GM21717 (cell line): ENCODE measurements at regions not wholly inside any gene's neighbourhood (a gene's known extent, or its start where the extent isn't known, plus 50 kb on each side); places are given as distances from the start of the nearest gene placed in this dataset.

Experiments used
- ATAC-seq: cut with Tn5 transposase; IDR thresholded peaks from one replicate; pipeline ENCODE4 v1.9.1; 2021; ENCODE audit warnings: mild to moderate bottlenecking, moderate library complexity; ENCODE audit not compliant: unreplicated experiment

DNA sequence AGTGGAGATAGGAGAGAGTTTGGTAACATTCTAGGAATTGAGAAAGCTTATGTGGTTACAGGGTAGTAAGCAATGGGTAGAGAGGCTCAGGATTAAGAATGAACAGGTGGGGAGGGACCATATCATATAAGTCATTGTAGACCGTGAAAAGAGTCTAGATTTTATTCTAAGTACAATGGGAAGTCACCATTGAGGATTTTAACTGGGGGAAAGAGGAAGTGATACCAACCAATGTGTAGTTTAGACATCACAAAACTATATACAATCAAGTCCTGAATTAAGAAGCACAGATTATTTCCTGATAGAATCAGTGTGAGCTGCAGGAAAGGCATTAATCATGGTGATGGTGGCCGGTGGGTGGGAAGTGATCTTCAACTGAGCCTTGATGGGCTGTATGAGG lies 178.3 kb upstream of the ZIC3 start:
- no peak for ATAC-seq

DNA sequence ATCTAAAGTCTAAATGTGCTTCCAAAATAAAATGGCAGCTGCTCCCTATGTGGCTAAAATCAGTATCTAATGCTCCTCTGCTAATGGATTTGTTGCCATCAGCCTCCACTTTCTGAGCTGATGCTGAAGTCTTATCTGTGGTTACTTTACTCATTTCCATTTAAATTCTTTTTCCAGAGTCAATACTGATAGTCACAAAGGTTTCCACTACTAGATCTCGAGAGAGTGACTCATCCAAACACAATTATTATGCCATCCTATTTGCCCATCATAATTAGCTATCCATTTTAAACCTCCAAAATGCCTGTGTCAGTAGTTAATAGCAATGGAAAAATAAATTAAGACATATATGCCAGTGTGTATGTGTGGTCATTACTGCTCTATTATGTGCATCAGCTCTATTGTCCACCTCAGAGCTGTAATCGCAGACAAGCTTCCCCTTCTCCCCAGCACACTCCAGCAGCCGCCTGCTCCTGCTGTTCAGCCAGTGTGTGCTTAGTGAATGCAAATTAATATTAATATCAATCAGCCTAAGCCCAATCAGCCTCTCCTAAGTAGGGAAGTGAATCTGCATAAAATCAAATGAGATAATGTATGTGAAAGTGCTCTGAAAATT lies 199.8 kb upstream of the ZIC3 start:
- ATAC-seq: no peak

DNA sequence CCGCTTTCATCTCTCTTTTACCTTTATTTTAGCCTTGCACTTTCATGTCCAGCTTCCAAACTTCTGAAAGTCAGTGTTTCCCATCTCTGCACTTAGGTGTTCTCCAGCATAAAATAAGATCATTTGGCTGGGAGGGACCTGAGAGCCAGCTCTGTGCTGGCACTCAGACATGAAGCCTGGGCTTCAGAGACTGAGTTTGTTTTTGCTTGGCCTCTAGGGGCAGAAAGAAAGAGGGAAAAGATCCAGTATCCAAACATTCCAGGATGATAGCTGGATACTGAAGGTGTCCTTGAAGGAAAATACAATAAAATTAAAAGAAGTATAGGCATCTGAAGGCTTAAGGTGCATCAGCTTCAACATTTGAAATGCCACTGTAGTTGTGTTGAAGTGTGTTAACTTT lies 202.4 kb upstream of the ZIC3 start:
- no peak for ATAC-seq

DNA sequence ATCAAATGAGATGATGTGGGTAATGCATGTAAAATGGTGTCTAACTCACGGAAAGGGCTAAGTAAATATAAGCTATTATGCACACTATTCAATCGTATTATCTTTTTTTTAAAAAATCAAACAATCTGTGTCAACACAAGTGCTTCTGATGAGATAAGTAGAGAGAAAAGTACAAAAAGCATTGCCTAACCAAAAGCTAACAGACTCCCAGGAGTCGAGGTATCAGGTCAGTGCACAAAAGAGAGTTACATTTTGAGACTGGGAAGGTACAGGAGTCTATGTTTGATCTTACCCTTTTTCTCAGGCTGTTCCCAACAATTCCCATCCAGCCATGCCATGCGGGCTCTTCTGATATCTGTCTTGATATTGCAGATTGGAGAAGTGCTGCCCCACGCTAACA lies 203.3 kb upstream of the ZIC3 start:
- no peak for ATAC-seq

DNA sequence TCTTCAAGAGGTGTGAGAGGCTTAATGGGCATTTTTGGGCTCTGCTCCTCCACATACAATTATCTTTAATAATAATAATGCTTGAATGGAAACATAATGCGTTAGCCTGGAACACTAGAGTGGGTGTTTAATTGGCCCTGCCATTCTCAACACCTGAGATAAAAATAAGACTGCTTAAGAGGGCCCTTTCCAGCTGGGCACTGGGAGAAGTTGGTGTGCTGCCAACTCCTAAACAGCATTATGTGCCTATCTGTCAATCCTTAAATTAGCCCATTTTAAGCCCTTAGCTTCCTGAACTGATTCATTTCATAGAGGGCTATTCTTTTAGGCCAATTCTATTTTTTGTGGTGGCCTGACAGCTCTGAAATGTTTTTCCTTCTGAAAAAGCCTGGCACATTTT lies 211.1 kb upstream of the ZIC3 start:
- ATAC-seq: no peak

DNA sequence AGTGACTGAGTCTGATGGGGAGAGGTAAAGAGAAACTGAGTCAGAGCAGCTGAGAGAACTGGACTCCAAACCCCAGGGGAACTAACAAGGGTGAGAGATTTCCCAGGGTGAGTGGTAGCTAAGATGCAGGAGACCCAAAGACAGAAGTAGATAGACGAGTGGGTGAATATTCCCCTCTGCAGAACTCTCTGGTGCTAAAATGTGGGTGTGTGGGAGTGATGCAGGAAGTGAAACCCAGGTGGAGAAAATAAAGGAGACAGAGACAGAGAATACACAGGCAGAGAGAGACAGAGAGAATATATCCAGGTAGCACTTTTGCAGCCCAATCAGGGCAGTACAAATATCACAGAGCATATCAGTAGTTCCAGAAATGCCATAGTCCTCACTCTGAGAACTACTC lies 212.5 kb upstream of the ZIC3 start:
- no peak for ATAC-seq

DNA sequence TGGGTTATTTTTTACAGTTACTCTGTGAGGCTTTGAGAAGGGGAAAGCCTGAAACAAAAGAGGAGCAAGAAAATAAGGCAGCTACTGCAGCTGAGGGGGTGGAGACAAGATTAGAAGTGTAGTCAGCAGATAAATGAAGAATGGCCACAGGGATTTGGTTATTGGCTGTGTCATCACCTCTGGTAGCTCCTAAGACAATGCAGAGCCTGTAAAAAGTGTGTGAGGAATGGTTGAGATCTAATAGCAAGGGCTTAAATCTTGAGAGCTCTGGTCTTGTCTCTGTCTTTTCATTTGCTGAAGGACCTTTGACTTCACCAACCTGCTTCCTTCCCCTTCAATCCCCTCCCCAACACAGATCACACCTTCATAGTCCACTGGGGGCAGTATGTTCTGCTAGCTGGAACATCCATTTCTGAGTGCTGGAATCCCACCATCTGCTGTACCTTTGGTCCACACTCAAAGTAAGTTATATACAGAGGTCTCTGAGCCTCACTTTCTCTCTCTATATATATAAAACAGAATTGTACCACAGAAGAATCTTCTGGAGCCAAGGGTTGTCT lies 213.7 kb upstream of the ZIC3 start:
- no peak for ATAC-seq

DNA sequence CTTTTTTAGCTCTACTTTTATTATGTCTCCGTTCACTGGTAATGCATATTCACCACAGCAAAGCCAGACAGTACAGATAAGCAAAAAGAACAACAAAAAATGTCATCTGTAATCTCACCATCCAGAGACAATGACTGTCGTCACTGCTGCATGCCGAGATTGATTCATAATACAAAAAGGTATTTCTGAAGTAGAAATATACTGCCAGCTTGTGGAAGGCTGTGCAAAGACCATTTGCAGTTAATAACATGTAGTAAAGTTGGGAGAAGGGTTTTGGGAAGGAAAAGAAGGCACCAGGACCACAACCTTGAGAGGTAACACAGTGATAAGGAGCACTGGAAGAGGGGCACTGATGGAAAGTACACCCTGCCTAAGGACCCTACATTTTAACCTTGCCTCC lies 223.0 kb upstream of the ZIC3 start:
- no peak for ATAC-seq

DNA sequence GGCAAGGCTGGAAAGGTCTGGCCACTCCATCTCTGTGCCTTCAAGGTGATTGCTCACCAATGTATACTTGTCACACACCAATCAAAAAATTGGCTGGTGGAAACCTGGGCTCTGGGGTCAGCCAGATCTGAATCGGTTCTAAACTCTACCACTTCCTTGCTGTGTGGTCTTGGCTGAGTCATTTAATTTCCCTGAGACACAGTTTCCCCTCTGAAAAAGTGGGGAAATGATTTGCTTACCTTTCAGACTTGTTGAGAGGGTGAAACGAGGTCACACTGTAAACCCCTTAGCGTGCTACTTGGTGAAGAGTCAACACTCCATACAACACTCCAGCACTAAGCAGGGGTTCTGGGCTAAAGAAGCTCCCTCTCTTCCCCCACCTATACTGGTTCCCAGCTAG lies 252.3 kb upstream of the ZIC3 start:
- ATAC-seq: no peak

DNA sequence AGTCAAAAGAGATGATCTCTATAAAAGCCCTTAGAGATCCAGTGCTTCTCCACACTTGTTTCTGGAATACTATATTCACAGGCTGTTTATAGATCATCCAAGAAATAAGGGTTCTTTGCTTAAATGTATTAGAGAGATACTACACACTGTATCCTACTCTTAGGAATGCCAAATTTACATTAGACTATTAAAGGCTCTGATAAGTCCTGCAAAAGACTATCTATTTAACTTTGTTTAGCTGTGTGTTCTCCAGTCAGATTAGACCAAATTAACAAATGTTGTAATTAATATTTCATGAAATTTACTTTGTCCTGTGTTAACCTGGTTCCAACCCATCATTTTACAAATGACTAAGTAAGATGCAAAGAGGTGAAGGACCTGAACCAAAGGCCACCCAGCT lies 260.5 kb upstream of the ZIC3 start:
- no peak for ATAC-seq

DNA sequence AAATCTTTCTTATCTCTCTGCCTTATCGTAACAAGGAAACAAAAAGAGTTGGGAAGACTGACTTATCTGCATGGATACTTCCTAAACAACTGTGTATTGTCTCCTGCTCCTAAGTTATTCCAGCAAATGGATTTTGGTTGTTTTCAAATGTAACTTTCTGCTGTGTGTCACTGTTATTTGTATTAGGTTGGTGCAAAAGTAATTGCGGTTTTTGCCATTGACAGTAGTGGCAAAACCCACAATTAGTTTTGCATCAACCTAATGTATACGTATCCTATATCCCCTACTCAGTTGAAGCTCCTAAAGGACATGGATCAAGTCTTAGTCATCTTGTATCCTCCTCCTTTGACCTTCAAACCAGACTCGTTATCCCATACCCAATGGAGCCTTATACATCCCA lies 263.4 kb upstream of the GPR101 start:
- ATAC-seq: no peak

DNA sequence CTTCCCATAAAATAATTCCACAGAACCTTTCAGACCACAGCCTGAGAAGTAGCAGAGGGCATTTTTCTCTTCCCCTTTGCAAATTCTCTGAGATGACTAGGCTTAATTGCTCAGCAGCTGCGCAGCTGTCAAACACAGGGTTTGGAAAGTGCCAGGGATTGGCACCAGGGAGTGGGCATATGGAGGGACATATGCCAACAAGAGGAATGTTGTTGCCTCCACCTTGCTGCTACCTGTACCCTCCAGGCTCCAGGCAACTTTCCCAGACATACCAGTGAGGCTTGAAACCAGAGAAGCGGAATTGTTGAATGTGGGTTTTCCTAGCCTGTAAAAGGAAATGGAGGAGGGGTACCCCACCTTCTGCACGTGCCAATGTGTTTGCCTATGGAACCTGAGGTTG lies 256.2 kb upstream of the GPR101 start:
- no peak for ATAC-seq

DNA sequence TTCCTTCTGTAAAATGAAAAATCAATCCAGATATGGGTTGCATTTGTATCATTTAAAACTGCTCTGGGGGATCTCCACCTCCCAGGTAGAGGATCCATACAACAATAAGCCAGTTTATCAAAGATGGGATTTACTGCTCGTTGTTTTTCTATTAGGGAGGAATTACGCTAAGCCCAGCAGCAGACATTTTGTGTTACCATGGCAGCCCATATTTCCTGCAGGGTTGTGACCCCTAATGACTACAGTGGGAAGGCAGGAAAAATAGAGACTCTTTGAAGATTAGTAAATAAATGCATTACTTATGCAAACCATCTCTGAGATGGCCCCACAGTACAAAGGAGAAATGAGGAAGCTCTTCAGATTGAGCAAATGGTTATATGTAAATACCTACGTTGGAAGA lies 253.4 kb upstream of the GPR101 start:
- no peak for ATAC-seq

DNA sequence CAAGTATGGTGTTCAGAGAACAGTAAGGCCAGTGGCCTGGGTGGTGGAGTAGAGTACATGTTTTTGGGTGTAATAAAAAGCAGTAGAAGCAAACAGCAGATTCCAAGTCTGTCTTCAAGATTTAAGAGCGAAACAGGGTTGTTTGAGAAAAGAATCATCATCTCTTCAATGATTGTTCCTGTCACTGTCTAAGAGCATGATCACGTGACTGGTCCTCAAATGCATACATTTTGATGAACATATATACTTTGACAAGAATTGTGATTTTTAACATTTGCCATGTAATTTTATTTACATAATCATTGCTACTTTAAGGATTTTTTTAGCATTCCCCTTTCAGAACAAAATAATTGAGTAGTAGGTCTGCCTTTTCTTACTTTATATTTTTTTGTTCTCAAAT lies 252.6 kb upstream of the GPR101 start:
- no peak for ATAC-seq

DNA sequence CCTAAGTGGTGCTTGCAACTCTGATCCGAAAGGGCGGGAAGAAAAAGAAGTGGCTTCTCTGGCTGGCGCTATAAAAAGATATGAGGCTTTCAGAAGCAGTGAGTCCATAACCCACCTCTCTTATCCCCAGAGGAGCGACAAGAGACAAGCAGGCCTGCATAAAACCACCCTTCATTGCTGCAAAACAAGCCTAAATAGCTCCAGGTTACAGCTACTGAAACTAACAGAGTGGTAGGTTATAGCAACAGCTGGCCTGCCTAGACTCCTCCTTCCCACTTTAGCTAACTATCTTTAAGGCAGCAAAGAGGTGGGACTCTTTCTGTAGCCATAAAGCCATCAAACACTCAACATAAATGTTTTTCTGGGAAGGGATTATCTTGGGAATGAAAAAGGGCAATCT lies 245.0 kb upstream of the GPR101 start:
- no peak for ATAC-seq

DNA sequence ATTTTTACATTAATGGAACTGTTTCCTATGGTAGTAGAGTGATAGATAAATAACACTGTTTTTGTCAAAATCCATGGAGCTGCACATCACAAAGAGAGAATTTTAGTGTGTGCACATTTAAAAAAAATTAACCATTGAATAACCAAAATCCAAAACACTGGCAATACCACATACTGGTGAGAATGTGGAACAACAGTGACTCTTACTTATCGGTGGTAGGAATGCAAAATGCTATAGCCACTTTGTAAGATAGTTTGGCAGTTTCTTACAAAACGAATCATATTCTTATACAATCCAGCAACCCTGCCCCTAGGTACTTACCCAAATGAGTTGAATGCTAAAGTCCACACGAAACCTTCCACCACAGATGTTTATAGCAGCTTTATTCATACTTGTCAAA lies 229.6 kb upstream of the GPR101 start:
- ATAC-seq: no peak

DNA sequence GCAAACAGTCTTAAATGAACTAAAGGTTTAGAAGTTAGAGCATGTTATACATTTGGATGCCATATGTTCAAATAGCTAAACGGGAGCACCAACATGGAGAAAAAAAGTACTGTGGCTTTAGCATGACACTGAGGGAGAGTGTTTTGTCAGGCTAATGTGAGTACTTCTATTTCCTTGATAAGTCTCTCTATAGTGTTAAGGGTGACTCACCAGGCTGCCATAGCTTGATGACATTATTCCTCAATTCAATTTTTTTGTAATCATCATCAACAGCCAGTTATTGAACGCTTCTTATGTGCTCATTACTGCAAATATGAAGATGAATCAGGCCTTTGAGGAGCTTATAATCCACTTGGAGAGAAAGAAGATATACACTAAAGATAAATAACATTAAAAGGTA lies 211.4 kb upstream of the GPR101 start:
- ATAC-seq: no peak

DNA sequence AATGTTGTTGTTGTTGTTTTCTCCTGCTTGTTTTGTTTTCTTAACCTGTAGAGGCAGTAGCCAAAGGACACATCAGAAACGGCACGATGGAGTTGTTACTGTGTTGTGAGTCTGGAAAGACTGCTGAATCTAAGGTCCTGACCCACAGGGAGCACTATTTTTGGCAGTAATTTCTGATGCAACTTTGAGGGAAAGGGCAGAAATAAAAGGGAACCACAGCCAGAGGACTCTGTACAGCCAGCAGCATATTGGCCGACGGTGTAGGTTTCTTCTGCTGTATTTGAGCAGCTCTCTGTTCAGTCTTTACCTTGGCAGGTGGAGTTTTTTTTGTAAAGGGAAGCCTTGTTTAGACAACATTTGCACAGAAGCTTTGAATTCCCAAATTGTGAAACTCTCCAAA lies 203.0 kb upstream of the GPR101 start:
- ATAC-seq: no peak

DNA sequence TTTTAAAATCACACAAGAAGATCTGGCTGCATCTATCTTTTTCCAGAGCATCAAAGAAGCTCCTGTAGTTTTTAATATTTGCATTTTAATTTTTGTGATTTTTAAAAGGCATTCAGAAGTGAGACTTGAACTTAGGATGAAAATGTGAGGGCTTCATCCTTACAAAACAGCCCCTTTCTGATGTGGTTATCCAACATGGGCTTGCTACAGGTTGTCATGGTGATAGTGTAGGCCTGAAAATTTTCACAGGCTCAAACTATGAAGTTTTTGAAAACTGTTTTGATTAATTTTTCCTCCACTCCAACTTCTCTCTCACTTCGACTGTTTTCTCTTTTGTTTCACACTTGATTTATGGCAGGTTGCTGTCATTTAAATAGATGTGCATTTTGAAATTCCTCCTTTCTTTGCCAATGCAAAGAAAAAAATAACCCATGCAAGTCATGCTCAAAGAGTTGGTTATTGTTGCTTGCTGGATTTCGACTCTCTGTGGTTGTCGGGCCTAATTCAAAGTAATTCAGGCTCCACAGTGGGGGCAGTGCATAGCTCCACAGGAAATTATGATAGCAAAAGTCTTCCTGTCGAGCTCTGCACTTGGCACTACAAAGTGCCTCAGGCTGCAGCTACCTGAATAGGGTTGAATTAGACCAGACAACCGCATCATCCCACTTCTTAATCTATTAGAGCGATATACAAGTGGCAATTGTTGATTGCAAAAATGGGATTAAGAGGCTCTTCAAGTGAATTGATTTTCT lies 201.0 kb upstream of the GPR101 start:
- ATAC-seq: no peak

DNA sequence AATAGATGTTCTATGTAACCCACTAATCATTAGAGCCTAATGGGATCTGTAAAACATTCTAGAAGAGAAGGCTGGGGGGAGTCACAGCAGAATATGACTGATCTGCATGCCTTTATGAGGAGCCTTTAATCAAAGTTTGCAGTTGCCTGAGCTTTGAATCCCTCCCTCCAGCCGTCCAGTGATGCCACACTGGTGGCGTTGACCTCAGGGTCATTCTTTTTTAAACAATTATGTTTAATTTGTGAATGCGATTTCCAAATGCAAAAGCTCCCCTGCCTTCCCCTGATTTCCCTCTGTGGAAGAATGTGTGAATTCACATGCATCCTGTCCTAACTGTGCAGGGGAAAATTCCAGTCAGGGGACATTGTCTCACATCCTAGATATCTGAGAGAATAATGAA lies 199.7 kb upstream of the GPR101 start:
- ATAC-seq: no peak

DNA sequence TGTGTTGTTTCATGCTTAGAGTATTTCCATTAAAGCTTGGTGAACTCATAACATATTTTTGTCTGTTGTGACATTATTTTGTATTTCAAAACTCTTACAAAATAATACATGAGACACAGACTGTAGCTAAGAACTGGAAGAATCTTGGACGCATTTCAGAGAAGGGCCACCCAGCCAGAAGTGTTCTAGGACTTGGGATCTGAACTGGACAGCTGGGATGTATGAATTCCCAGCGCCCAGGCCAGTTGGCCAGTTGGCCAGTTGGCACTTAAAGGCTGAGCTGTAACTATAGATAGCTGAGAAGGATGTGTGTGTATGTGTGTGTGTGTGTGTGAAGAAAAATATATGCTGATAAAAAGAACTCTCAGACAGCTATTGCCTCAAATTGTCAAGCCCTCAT lies 193.4 kb upstream of the GPR101 start:
- no peak for ATAC-seq

DNA sequence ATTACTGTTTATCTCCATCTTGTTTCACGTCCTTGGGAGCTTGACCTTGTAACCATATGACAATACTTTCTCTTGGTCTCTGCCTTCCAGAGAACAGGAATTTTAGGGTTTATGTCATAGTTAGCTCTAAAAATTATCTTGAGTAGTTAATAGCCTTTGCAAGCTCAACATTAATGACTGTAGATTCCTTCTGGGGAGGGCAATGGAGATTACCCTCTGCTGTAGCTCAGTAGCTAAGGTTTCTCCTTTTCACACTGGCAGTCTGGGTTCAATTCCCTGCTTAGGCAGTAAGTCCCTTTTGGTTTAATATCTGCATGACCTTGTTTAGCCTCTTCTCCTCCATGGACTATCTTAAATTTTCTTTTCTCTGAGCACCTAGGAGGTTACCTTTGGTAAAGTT lies 181.7 kb upstream of the GPR101 start:
- ATAC-seq: no peak
